ENCODE measurements at regions not wholly inside any gene's neighbourhood (a gene's known extent, or its start where the extent isn't known, plus 50 kb on each side); places are given as distances from the start of the nearest gene placed in this dataset.

- TF ChIP-seq CTCF (IDR thresholded peaks at IDR 0.05 in 2 of 3, conservative IDR thresholded peaks at IDR 0.05 in 1 of 3; ENCODE audit: borderline replicate concordance in 1 of 3, insufficient read depth in 1 of 3, low read depth in 2 of 3, low read length in 2 of 3) (no peak), POLR2A (IDR thresholded peaks at IDR 0.05; ENCODE audit: borderline replicate concordance, extremely low read depth, insufficient read depth, insufficient read length) (no peak), MAX (IDR thresholded peaks at IDR 0.05) (no peak), POLR2AphosphoS5 (IDR thresholded peaks at IDR 0.05; ENCODE audit: low read depth, low read length) (no peak), EZH2 (IDR thresholded peaks at IDR 0.05) (no peak), ELF1 (IDR thresholded peaks at IDR 0.05; ENCODE audit: borderline replicate concordance, low read depth) (no peak), ZBTB33 (IDR thresholded peaks at IDR 0.05; ENCODE audit: extremely low read depth, insufficient replicate concordance, low read length) (no peak), CBX3 (IDR thresholded peaks at IDR 0.05; ENCODE audit: low read depth) (no peak), EGR1 (IDR thresholded peaks at IDR 0.05; ENCODE audit: low read depth) (no peak), CEBPB (IDR thresholded peaks at IDR 0.05; ENCODE audit: low read depth) (no peak)
Measured at GRCh38 chr2:175359710-175360109, 178.2 kb upstream of the ATP5MC3 start.
